ENCODE measurements at regions not wholly inside any gene's neighbourhood (a gene's known extent, or its start where the extent isn't known, plus 50 kb on each side); places are given as distances from the start of the nearest gene placed in this dataset.
"Not testable (repeated sequence)": the region's sequence is repeated elsewhere in the genome, so short reads cannot be mapped to it uniquely, and the experiment has no call there.

DNA sequence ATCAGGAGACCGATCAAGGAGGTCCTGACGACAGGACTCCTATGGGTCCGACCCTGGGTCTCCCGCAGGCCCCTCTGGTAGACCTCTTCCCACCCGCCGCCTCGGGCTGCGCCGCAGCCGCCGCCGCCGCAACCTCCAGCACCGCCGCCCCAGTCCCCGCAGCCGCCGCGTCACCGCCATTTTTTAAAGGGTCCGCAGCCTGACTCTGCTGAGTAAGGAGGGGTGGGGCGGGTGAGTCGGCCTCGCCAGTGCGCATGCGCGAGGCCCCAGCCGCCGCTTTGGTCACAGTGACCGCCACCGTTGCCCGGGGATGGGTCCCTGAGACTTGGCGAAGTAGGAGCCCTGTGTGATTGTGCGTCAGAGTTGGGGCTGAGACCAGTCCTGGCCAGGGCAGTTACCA is 1401.9 kb upstream of the PCDH10 start:
- TF ChIP-seq, protein P1, sequence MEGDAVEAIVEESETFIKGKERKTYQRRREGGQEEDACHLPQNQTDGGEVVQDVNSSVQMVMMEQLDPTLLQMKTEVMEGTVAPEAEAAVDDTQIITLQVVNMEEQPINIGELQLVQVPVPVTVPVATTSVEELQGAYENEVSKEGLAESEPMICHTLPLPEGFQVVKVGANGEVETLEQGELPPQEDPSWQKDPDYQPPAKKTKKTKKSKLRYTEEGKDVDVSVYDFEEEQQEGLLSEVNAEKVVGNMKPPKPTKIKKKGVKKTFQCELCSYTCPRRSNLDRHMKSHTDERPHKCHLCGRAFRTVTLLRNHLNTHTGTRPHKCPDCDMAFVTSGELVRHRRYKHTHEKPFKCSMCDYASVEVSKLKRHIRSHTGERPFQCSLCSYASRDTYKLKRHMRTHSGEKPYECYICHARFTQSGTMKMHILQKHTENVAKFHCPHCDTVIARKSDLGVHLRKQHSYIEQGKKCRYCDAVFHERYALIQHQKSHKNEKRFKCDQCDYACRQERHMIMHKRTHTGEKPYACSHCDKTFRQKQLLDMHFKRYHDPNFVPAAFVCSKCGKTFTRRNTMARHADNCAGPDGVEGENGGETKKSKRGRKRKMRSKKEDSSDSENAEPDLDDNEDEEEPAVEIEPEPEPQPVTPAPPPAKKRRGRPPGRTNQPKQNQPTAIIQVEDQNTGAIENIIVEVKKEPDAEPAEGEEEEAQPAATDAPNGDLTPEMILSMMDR (IDR thresholded peaks at IDR 0.05; ENCODE audit: low read depth, low read length, missing input control), result not testable (repeated sequence)
- not testable (repeated sequence) for TF ChIP-seq RAD21 (IDR thresholded peaks at IDR 0.05); YY1 (IDR thresholded peaks at IDR 0.05); TAF1 (conservative IDR thresholded peaks at IDR 0.05); MAX (IDR thresholded peaks at IDR 0.05); FOXA1 (IDR thresholded peaks at IDR 0.05); SP1 (IDR thresholded peaks at IDR 0.05); HNF4A (conservative IDR thresholded peaks at IDR 0.05); HNF4G (IDR thresholded peaks at IDR 0.05); RXRA (IDR thresholded peaks at IDR 0.05); REST (IDR thresholded peaks at IDR 0.05); ZBTB33 (IDR thresholded peaks at IDR 0.05)
- TF ChIP-seq, protein P2, sequence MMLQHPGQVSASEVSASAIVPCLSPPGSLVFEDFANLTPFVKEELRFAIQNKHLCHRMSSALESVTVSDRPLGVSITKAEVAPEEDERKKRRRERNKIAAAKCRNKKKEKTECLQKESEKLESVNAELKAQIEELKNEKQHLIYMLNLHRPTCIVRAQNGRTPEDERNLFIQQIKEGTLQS (IDR thresholded peaks at IDR 0.05), result not testable (repeated sequence)
